GM20000 (cell line): ENCODE measurements at regions not wholly inside any gene's neighbourhood (a gene's known extent, or its start where the extent isn't known, plus 50 kb on each side); places are given as distances from the start of the nearest gene placed in this dataset.

Experiments
- DNase-seq: peaks from one replicate; pipeline ENCODE4 v3.0.0; 2012; ENCODE audit warnings: low spot score
- TF ChIP-seq, protein P1 (sequence below): IDR thresholded peaks from 2 replicates; pipeline ENCODE4 v1.5.1; 2012; ENCODE audit warnings: mild to moderate bottlenecking, control low read depth; ENCODE audit errors: extremely low read depth, missing control alignments

DNA sequence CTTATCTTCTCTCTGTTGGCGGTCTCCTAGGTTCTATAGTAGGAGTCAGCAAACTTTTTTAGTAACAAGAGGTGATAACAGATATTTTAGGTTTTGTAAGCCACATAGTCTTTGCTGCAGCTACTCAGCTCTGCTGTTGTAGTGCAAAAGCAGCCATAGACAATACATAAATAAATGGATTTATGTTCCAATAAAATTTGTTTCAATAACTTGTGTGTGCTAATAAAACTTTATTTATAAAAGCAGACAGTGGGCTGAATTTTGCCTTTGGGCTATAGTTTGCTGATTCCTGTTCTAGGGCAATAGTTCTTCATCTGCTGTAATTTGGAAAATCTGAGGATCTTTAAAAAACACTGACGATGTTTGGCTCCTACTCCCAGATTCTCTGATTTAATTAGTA lies 469.4 kb upstream of the TNC start:
- DNase-seq, result no peak
- TF ChIP-seq, protein P1, sequence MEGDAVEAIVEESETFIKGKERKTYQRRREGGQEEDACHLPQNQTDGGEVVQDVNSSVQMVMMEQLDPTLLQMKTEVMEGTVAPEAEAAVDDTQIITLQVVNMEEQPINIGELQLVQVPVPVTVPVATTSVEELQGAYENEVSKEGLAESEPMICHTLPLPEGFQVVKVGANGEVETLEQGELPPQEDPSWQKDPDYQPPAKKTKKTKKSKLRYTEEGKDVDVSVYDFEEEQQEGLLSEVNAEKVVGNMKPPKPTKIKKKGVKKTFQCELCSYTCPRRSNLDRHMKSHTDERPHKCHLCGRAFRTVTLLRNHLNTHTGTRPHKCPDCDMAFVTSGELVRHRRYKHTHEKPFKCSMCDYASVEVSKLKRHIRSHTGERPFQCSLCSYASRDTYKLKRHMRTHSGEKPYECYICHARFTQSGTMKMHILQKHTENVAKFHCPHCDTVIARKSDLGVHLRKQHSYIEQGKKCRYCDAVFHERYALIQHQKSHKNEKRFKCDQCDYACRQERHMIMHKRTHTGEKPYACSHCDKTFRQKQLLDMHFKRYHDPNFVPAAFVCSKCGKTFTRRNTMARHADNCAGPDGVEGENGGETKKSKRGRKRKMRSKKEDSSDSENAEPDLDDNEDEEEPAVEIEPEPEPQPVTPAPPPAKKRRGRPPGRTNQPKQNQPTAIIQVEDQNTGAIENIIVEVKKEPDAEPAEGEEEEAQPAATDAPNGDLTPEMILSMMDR, result no peak

DNA sequence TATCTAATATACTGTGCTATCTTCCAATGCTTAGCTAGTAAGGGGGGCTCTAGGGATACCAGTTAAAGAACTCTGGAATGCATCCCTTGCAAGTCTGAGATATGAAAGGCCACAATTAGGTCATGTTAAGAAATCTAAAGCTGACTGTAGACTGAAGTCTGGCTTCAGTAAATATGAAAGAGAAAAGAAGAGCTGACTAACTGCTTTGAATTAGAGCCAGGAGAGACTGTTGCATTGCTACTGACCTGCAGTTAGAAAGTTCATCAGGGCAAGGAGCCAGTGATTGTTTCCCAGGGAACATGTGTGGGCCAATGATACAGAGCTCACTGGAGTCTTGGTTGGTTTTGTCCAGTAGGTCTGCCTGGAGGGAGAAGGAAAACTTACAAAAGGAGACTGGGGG lies 472.1 kb upstream of the TNC start:
- no peak for DNase-seq
- TF ChIP-seq, protein P1, result no peak

DNA sequence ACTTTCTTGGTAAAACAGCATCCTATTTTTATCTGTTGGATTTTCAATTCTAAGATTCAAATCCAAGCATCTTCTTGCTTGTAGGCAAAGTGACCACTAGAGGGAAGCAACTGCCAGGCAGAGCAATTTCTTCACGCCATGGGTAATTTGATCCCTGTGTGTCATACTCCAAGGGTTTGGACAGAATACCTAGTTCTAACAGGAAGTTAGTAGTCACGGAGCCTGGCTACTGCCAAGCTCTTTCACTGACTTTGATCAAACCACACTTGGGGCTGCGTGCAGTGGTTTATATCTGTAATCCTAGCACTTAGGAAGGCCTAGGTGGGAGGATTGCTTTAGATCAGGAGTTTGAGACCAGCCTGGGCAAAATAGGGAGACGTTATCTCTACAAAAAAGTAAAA lies 473.6 kb upstream of the TNC start:
- TF ChIP-seq, protein P1, result peak; percentile 46
- peak; percentile 8 for DNase-seq

DNA sequence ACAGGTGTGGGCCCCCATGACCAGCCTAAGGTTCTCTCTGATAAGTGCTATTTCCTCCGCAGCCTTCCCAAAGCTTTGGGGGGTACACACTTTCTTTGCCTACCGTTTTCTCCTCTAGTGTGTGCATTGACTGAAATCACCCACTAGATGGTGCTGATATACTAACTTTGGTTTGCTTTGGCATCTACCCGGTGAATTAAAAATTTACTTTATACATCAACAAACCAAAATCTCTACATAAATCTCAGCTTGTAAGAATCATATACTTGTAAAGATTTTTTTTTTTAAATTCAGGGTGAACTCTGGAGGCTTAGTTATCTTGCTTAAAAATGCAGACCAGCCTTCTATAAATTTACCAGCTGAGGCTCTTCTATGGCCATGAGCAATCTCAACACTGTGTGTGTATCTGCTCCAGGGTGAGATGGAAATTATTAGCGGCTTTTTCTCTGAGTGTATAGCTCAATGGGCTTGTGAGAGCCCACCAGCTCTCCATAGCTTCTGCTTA lies 475.7 kb upstream of the TNC start:
- TF ChIP-seq, protein P1, result peak; percentile 17
- peak; percentile 43 for DNase-seq

DNA sequence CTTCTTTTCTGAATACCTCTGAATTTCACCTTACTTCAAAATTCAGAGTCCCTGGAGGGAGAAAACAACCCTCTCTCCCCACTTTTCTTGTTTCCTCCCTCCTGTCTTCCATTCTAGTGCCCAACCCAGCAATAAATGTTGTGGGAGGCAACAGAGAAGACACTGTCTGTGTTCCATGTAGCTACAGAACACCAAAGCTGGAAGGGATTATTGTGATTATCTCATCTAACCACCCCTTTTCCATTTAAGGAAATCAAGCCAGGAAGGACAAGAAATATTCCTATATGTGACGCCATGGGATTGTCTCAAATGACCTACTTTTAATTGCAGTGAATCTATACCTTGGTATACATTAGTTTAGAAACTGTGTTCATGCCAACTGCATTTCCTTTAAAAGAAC lies 476.6 kb upstream of the TNC start:
- no peak for DNase-seq
- TF ChIP-seq, protein P1, result no peak

DNA sequence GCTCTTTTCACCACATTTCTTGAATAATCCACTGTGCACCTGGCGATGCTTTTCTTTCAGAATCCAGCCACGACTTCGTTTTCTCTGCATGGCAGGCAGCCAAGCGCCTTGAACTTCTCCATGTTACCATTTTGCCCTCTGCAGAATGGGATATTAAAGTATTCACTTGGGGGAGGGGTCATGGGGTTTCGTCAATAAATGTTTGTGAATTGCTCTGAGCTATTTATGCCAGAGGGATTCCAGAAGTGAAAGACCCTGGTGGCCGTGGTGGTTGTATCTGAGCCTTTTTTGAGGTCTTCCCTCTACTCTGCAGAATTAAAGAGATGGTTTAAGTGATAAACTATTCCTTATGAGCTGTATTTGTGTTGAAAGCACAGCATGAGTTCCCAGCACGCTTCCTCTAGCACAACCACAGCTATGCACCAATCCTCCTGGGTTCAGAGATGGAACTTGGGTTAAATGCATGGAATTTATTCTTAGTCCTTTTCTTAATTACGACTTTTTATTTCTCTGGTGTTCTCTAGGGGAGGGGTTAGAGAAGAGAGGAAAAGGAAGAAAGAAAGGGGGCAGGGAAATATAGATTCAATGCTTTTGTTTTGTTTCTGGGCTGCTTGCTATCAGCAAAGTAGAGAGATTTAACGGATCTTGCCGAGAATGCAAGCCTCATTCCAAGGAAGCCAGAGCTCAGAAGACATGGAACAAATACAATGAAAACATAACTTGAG lies 478.2 kb upstream of the TNC start:
- DNase-seq, result no peak
- TF ChIP-seq, protein P1, result no peak

DNA sequence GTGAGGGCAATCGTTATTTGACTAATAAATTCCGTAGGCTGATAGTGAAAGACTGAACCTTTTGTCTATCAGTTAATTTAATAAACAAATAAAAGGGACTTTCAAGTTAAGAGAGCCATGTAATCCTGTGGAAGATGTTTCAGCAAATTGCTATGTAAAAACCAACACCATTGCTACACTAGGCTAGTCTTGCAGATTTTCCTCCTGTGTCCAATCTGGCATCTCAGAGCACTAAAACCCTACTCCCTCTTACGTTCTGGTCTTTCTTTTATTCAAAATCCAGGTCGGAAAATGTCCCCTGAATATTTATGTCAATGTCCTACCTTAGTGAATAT lies 478.8 kb upstream of the TNC start:
- no peak for DNase-seq
- TF ChIP-seq, protein P1, result no peak
